Stomach (tissue), 8 donors: ENCODE measurements at regions not wholly inside any gene's neighbourhood (a gene's known extent, or its start where the extent isn't known, plus 50 kb on each side); places are given as distances from the start of the nearest gene placed in this dataset.

Experiments
- DNase-seq, 2 donors: peaks; one replicate each; pipeline versions ENCODE4 v3.0.0 to v3.0.0-alpha.2; 2013 to 2019
- H3K27ac ChIP-seq, 5 donors: fragments of 200-600 bp in 4 of 5; sonication (generic) in 4 of 5; one replicate each; pipeline ENCODE4 v1.5.1; 2013 to 2019; ENCODE audit warnings: mild to moderate bottlenecking in 1 of 5, moderate library complexity in 1 of 5
- H3K27me3 ChIP-seq, 3 donors: fragments of 200-600 bp; sonication (generic); one replicate each; pipeline ENCODE4 v1.5.1; 2017 to 2019; ENCODE audit warnings: mixed run types in 1 of 3
- H3K36me3 ChIP-seq, 4 donors: fragments of 200-600 bp; sonication (generic); 1 replicate in 3 of 4; 2 replicates in 1 of 4; pipeline ENCODE4 v1.5.1; 2016 to 2019
- H3K4me1 ChIP-seq, 4 donors: fragments of 200-600 bp; sonication (generic); one replicate each; pipeline ENCODE4 v1.5.1; 2016 to 2019
- H3K4me3 ChIP-seq, 4 donors: fragments of 200-600 bp; sonication (generic) in 3 of 4; one replicate each; pipeline ENCODE4 v1.5.1; 2016 to 2019; ENCODE audit warnings: mild to moderate bottlenecking in 1 of 4
- H3K9me3 ChIP-seq, 4 donors: fragments of 200-600 bp; sonication (generic); one replicate each; pipeline ENCODE4 v1.5.1; 2016 to 2019
- CTCF ChIP-seq, 7 experiments: fragments of 450-650 bp in 4 of 7; fragments of 200-600 bp in 3 of 7; sonication (generic) in 3 of 7; IDR thresholded peaks; one replicate each; pipeline ENCODE4 v1.5.1; 2016 to 2019; ENCODE audit warnings: antibody characterized with exemption in 7 of 7, control low read depth in 2 of 7, mild to moderate bottlenecking in 1 of 7
- EP300 ChIP-seq: sonication (generic); formaldehyde crosslinking; IDR thresholded peaks from one replicate; pipeline ENCODE4 v1.6.1; 2017; ENCODE audit warnings: antibody characterized with exemption
- POLR2A ChIP-seq, 4 donors: fragments of 450-650 bp; IDR thresholded peaks; one replicate each; pipeline ENCODE4 v1.6.1; 2016; ENCODE audit warnings: antibody characterized with exemption in 4 of 4, control low read depth in 2 of 4, mild to moderate bottlenecking in 1 of 4, moderate library complexity in 1 of 4
- POLR2AphosphoS5 ChIP-seq, 3 donors: sonication (generic); formaldehyde crosslinking; IDR thresholded peaks; one replicate each; pipeline ENCODE4 v1.6.1; 2016; ENCODE audit warnings: antibody characterized with exemption in 3 of 3
- WGBS, 5 donors: extraction: QIAGEN DNeasy Blood & Tissue Kit in 3 of 5; methylation state at CpG; one replicate each; pipeline versions ENCODE4 v1.1.5 to v1.1.7; 2013 to 2018; 5-methylcytosine and 5-hydroxymethylcytosine counted together
- intact Hi-C: fragments of 100-400 bp; cut with DNase I; formaldehyde crosslinking; loops from one replicate; pipeline ENCODE4 v1.15.1; 2023; ENCODE audit warnings: low total_unique reads
- donor health status: healthy with polysubstance abuse.
- donor health status: Bipolar disorder and iron deficiency.
- donor health status: healthy.

GRCh38 chr3:78140866-78141265 lies 1101.0 kb downstream of the ROBO2 start:
- intact Hi-C loops = no loop called here
- Histone ChIP-seq H3K27ac (no peak overlapping the region), H3K9me3 (peaks cover 0 to 5% (median 0%) of the 10 kb centered on the region in 4 donors), H3K4me3 (no peak overlapping the region), H3K36me3 (no peaks in the 10 kb centered on the region), H3K27me3 (no peaks in the 10 kb centered on the region), H3K4me1 (no peaks in the 10 kb centered on the region)
- DNase-seq = no peak
- WGBS, 5 donors = 37 to 68% (median 47%) methylated on average over 1 of the region's 1 CpG
- TF ChIP-seq POLR2AphosphoS5 (IDR thresholded peaks at IDR 0.05) (no peak), POLR2A (IDR thresholded peaks at IDR 0.05) (no peak), CTCF (IDR thresholded peaks at IDR 0.05) (no peak), EP300 (no peak)

- Histone ChIP-seq H3K9me3 (peaks cover 0 to 5% (median 0%) of the 10 kb centered on the region in 4 donors), H3K27me3 (no peaks in the 10 kb centered on the region), H3K4me1 (no peaks in the 10 kb centered on the region), H3K4me3 (no peak overlapping the region), H3K36me3 (no peaks in the 10 kb centered on the region), H3K27ac (no peak overlapping the region)
- TF ChIP-seq CTCF (IDR thresholded peaks at IDR 0.05) = no peak
- no peak for TF ChIP-seq EP300
- no peak for TF ChIP-seq POLR2A (IDR thresholded peaks at IDR 0.05)
- no peak for TF ChIP-seq POLR2AphosphoS5 (IDR thresholded peaks at IDR 0.05)
- intact Hi-C loops = no loop called here
- 71 to 81% (median 72%) methylated on average over 3 of the region's 3 CpGs for WGBS, 5 donors
- no peak for DNase-seq
Observed at GRCh38 chr3:78141269-78141668, 1101.4 kb downstream of the ROBO2 start.

GRCh38 chr3:78143000-78143399 lies 1103.1 kb downstream of the ROBO2 start:
- 36 to 55% (median 42%) methylated on average over 1 of the region's 1 CpG for WGBS, 5 donors
- Histone ChIP-seq H3K4me3 (no peak overlapping the region), H3K9me3 (peaks cover 0 to 11% (median 0%) of the 10 kb centered on the region in 4 donors), H3K27ac (no peak overlapping the region), H3K27me3 (no peaks in the 10 kb centered on the region), H3K36me3 (no peaks in the 10 kb centered on the region), H3K4me1 (no peaks in the 10 kb centered on the region)
- DNase-seq = no peak
- no peak for TF ChIP-seq POLR2AphosphoS5 (IDR thresholded peaks at IDR 0.05)
- intact Hi-C loops = no loop called here

GRCh38 chr3:78148986-78149717 lies 1109.3 kb downstream of the ROBO2 start:
- TF ChIP-seq CTCF (IDR thresholded peaks at IDR 0.05) (no peak), EP300 (no peak), POLR2AphosphoS5 (IDR thresholded peaks at IDR 0.05) (no peak), POLR2A (IDR thresholded peaks at IDR 0.05) (no peak)
- no peak overlapping the region for H3K4me3 ChIP-seq
- H3K27me3 ChIP-seq = no peaks in the 10 kb centered on the region
- H3K9me3 ChIP-seq = peaks cover 0 to 6% (median 0%) of the 10 kb centered on the region in 4 donors
- H3K4me1 ChIP-seq = no peaks in the 10 kb centered on the region
- 77 to 90% (median 89%) methylated on average over 2 of the region's 2 CpGs for WGBS, 5 donors
- no peaks in the 10 kb centered on the region for H3K36me3 ChIP-seq
- intact Hi-C loops = no loop called here
- H3K27ac ChIP-seq = no peak overlapping the region
- no peak for DNase-seq

GRCh38 chr3:78153973-78154372 lies 1114.1 kb downstream of the ROBO2 start:
- intact Hi-C loops = no loop called here

More at GRCh38 chr3:78153973-78154372, 1114.1 kb downstream of the ROBO2 start:
- no peaks in the 10 kb centered on the region for H3K27me3 ChIP-seq
- DNase-seq = no peak
- H3K36me3 ChIP-seq = no peaks in the 10 kb centered on the region
- no peak for TF ChIP-seq EP300
- no peak for TF ChIP-seq POLR2AphosphoS5 (IDR thresholded peaks at IDR 0.05)
- no peak for TF ChIP-seq CTCF (IDR thresholded peaks at IDR 0.05)
- no peak for TF ChIP-seq POLR2A (IDR thresholded peaks at IDR 0.05)
- 85 to 95% (median 93%) methylated on average over 4 of the region's 4 CpGs for WGBS, 5 donors
- H3K27ac ChIP-seq = no peak overlapping the region
- H3K9me3 ChIP-seq = no peaks in the 10 kb centered on the region
- H3K4me1 ChIP-seq = no peaks in the 10 kb centered on the region
- H3K4me3 ChIP-seq = no peak overlapping the region
